Left lung (tissue), 4 donors: ENCODE measurements at regions not wholly inside any gene's neighbourhood (a gene's known extent, or its start where the extent isn't known, plus 50 kb on each side); places are given as distances from the start of the nearest gene placed in this dataset.
"Not testable (repeated sequence)": the region's sequence is repeated elsewhere in the genome, so short reads cannot be mapped to it uniquely, and the experiment has no call there.

ENCODE experiments used
- ATAC-seq: fragments of 200-7000 bp; cut with Tn5 transposase; one replicate; pipeline ENCODE4 v1.9.1; 2020; ENCODE audit warnings: moderate library complexity
- DNase-seq, 4 donors: peaks; one replicate each; pipeline ENCODE4 v3.0.0-alpha.2; 2013 to 2020
- H3K27ac ChIP-seq, 2 donors: fragments of 200-600 bp; sonication (generic) in 1 of 2; one replicate each; pipeline versions ENCODE4 v1.5.0 to v1.8.0; 2020 to 2021
- H3K27me3 ChIP-seq, 2 donors: fragments of 200-600 bp; sonication (generic) in 1 of 2; one replicate each; pipeline versions ENCODE4 v1.5.0 to v1.8.0; 2020 to 2021
- H3K36me3 ChIP-seq, 2 donors: fragments of 200-600 bp; sonication (generic) in 1 of 2; one replicate each; pipeline versions ENCODE4 v1.5.0 to v1.8.0; 2020 to 2021
- H3K4me1 ChIP-seq, 2 donors: fragments of 200-600 bp; one replicate each; pipeline ENCODE4 v1.8.0; 2021
- H3K4me3 ChIP-seq, 2 donors: fragments of 200-600 bp; sonication (generic) in 1 of 2; one replicate each; pipeline versions ENCODE4 v1.5.0 to v1.8.0; 2020 to 2021; ENCODE audit warnings: mild to moderate bottlenecking in 1 of 2
- H3K9me3 ChIP-seq, 2 donors: fragments of 200-600 bp; sonication (generic) in 1 of 2; one replicate each; pipeline versions ENCODE4 v1.5.0 to v1.8.0; 2020 to 2021
- intact Hi-C, 2 donors: fragments of 100-400 bp; cut with DNase I; formaldehyde crosslinking; loops; one replicate each; pipeline versions ENCODE4 v1.11.2 to v1.14.2; 2022
- TF ChIP-seq, protein P1 (sequence below), 2 donors: fragments of 200-600 bp; sonication (generic) in 1 of 2; IDR thresholded peaks; one replicate each; pipeline versions ENCODE4 v1.5.0 to v1.8.0; 2021; ENCODE audit warnings: antibody characterized with exemption in 2 of 2
- donor health status: DM: no; HTN: yes; CAD: no.
- donor health status: DM: no; HTN: no; CAD: no.

DNA sequence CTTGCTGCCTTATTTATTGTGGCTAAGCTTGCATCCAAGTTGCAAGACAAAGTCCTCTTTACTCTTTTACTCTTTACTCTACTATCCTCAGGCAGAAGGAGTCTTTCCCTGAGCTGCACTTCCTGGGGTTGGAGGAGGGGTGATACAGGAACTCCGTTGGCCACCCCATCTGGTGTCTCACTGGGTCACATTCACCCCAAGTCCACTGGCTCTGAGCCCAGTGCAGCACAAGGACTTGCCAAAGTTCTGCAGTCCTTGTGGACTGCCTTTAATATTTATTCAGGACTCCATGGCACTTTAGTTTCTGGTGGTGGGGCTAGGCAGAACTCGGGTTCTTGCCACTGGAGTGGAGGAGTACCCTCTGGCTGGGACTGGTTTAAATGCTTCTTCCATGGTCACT is 165.4 kb upstream of the KCNH8 start:
- Histone ChIP-seq H3K4me1 (no peaks in the 10 kb centered on the region), H3K9me3 (no peaks in the 10 kb centered on the region), H3K27me3 (no peaks in the 10 kb centered on the region), H3K36me3 (no peaks in the 10 kb centered on the region), H3K27ac (no peak overlapping the region), H3K4me3 (no peak overlapping the region)
- no peak for DNase-seq
- ATAC-seq, result no peak
- intact Hi-C loops, result no loop called here
- TF ChIP-seq, protein P1, sequence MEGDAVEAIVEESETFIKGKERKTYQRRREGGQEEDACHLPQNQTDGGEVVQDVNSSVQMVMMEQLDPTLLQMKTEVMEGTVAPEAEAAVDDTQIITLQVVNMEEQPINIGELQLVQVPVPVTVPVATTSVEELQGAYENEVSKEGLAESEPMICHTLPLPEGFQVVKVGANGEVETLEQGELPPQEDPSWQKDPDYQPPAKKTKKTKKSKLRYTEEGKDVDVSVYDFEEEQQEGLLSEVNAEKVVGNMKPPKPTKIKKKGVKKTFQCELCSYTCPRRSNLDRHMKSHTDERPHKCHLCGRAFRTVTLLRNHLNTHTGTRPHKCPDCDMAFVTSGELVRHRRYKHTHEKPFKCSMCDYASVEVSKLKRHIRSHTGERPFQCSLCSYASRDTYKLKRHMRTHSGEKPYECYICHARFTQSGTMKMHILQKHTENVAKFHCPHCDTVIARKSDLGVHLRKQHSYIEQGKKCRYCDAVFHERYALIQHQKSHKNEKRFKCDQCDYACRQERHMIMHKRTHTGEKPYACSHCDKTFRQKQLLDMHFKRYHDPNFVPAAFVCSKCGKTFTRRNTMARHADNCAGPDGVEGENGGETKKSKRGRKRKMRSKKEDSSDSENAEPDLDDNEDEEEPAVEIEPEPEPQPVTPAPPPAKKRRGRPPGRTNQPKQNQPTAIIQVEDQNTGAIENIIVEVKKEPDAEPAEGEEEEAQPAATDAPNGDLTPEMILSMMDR (IDR thresholded peaks at IDR 0.05), result no peak

DNA sequence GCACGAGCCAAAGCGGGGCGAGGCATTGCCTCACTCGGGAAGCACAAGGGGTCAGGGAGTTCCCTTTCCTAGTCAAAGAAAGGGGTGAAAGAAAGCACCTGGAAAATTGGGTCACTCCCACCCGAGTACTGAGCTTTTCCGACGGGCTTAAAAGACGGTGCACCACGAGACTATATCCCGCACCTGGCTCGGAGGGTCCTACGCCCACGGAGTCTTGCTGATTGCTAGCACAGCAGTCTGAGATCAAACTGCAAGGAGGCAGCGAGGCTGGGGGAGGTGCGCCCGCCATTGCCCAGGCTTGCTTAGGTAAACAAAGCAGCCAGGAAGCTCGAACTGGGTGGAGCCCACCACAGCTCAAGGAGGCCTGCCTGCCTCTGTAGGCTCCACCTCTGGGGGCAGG is 172.2 kb upstream of the KCNH8 start:
- ATAC-seq, H3K27ac ChIP-seq, intact Hi-C loops, H3K4me1 ChIP-seq, H3K36me3 ChIP-seq, H3K27me3 ChIP-seq, H3K4me3 ChIP-seq: not testable (repeated sequence)
- DNase-seq, result peak in 1 of 4 donors; percentile 28
- H3K9me3 ChIP-seq, result peaks cover 0 to 21% of the 10 kb centered on the region in 2 donors

DNA sequence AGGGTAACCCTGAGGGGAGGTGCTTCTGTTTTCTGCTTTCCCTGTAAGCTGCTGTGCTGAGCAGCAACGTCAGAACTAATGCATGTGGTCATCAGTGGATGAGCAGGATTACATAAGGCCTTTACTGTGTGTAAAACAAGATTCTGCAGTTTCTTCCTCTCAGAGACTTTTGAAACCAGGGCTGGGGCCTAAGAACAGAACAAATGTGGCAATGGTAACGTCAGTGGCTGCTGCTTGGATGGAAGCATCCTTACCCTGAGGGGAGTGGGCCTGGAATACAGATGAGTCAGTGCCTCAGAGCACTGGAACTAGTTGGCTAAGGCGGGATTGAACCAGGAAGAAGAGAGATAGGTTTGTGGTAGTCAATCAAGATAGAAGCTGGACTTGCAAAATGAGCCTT is 180.2 kb upstream of the KCNH8 start:
- Histone ChIP-seq H3K4me3 (no peak overlapping the region), H3K27ac (no peak overlapping the region), H3K27me3 (no peaks in the 10 kb centered on the region), H3K36me3 (no peaks in the 10 kb centered on the region), H3K9me3 (peaks cover 0 to 8% of the 10 kb centered on the region in 2 donors), H3K4me1 (no peaks in the 10 kb centered on the region)
- ATAC-seq, result no peak
- intact Hi-C loops, result no loop called here
- TF ChIP-seq, protein P1 (IDR thresholded peaks at IDR 0.05), result no peak
- no peak for DNase-seq

DNA sequence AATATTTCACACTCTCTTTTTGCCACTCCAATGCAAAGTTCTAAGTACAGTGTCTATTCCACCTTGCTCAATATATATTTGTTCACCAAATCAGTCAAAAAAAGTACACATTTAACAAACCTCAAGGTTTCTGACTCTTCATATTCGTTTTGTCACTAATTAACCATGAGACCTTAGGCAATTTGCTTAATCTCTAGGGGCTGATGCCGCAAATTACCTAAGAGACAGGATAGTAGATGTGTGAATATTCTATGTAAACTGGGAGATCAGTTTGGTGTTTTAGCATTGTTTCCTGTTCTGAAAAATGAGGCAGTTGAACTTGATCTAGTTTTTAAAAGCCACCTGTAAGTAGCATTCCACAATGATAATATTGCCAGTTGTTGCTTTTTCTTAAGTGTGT is 182.5 kb upstream of the KCNH8 start:
- Histone ChIP-seq H3K27ac (no peak overlapping the region), H3K9me3 (peaks cover 0 to 2% of the 10 kb centered on the region in 2 donors), H3K36me3 (no peaks in the 10 kb centered on the region), H3K27me3 (no peaks in the 10 kb centered on the region), H3K4me3 (no peak overlapping the region), H3K4me1 (no peaks in the 10 kb centered on the region)
- ATAC-seq (no peak), DNase-seq (no peak)
- TF ChIP-seq, protein P1 (IDR thresholded peaks at IDR 0.05), result no peak
- intact Hi-C loops, result no loop called here

DNA sequence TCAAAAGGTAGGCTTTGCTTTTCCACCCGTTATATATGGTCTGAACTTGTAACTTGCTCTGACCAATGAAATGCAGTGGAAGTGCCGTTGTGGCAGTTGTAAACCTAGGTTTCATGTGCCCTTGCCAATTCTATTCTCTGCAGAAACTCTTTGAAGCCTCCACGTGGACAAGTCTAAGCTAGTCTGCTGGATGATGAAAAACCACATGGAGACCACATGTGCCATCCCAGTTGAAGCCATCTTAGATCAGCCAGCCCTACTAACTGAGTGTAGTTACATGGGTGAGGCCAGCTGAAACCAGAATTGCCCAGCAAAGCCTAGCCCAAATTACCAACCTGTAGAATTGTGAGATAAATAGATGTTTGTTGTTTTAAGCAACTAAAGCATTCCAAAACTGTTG is 183.7 kb upstream of the KCNH8 start:
- Histone ChIP-seq H3K27ac (no peak overlapping the region), H3K4me3 (no peak overlapping the region), H3K36me3 (no peaks in the 10 kb centered on the region), H3K27me3 (no peaks in the 10 kb centered on the region), H3K4me1 (no peaks in the 10 kb centered on the region), H3K9me3 (peaks cover 0 to 2% of the 10 kb centered on the region in 2 donors)
- intact Hi-C loops, result no loop called here
- DNase-seq (no peak), ATAC-seq (no peak)
- TF ChIP-seq, protein P1 (IDR thresholded peaks at IDR 0.05), result no peak

DNA sequence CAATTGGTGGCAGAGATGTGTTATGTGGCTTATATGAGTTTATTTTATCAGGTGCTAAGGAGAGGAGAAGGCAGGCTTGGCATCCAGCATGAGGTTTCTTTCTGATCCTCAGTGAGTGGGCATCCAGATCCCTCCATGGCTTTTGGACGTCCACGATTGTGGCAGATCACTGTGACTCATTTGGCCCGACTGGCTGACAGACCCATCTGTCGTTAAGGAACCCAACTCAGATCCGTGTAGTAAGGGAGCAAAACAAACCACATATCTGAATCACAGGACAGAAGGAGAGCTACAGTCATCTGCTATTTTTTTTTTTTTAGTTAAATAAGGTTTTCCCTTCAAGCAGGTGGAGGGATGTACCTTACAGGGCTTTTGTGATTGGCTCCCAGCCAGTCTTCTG is 197.0 kb upstream of the KCNH8 start:
- H3K27me3 ChIP-seq, result no peaks in the 10 kb centered on the region
- no peaks in the 10 kb centered on the region for H3K36me3 ChIP-seq
- DNase-seq (no peak), ATAC-seq (no peak)
- H3K4me3 ChIP-seq, result no peak overlapping the region
- H3K9me3 ChIP-seq, result no peaks in the 10 kb centered on the region
- intact Hi-C loops, result no loop called here
- H3K27ac ChIP-seq, result no peak overlapping the region
- TF ChIP-seq, protein P1 (IDR thresholded peaks at IDR 0.05), result no peak
- no peaks in the 10 kb centered on the region for H3K4me1 ChIP-seq
